Frontal cortex (tissue), 3 donors: ENCODE measurements at regions not wholly inside any gene's neighbourhood (a gene's known extent, or its start where the extent isn't known, plus 50 kb on each side); places are given as distances from the start of the nearest gene placed in this dataset.

Experiments
- DNase-seq, 2 donors: peaks; one replicate each; pipeline ENCODE4 v3.0.0; 2012; ENCODE audit warnings: low spot score in 2 of 2
- FAIRE-seq: peaks from 2 replicates; lab custom pipeline; 2012; peaks lifted over from hg19 to GRCh38; lab: Jason Lieb, UNC
- donor health status: control.
- donor health status: control.
- donor health status: control.

- no peak for FAIRE-seq
Measured at GRCh38 chr13:37413161-37413560, 185.4 kb downstream of the POSTN start.

GRCh38 chr13:37412241-37412921, 186.2 kb downstream of the POSTN start:
- FAIRE-seq (no peak), DNase-seq (no peak)

More at GRCh38 chr13:37413161-37413560, 185.4 kb downstream of the POSTN start:
- DNase-seq = no peak

- DNase-seq = no peak
- FAIRE-seq = no peak
Measured at GRCh38 chr13:37410316-37410715, 188.3 kb downstream of the POSTN start.

- FAIRE-seq = no peak
- no peak for DNase-seq
Measured at GRCh38 chr13:37409756-37410155, 188.8 kb downstream of the POSTN start.

GRCh38 chr13:37407156-37407555, 191.4 kb downstream of the POSTN start:
- FAIRE-seq (no peak), DNase-seq (no peak)

- FAIRE-seq (no peak), DNase-seq (no peak)
Measured at GRCh38 chr13:37406031-37406430, 192.5 kb downstream of the POSTN start.

- DNase-seq = no peak
Measured at GRCh38 chr13:37403776-37404527, 194.6 kb downstream of the POSTN start.

GRCh38 chr13:37401721-37402120, 196.8 kb downstream of the POSTN start:
- DNase-seq (no peak), FAIRE-seq (no peak)

More at GRCh38 chr13:37403776-37404527, 194.6 kb downstream of the POSTN start:
- FAIRE-seq = no peak

- FAIRE-seq (no peak), DNase-seq (no peak)
Measured at GRCh38 chr13:37397535-37397934, 201.0 kb downstream of the POSTN start.

- no peak for DNase-seq
- FAIRE-seq = no peak
Measured at GRCh38 chr13:37395544-37395943, 203.0 kb downstream of the POSTN start.

GRCh38 chr13:37392389-37392788, 206.2 kb downstream of the POSTN start:
- no peak for FAIRE-seq
- DNase-seq = no peak

- DNase-seq (no peak), FAIRE-seq (no peak)
Measured at GRCh38 chr13:37390735-37391134, 207.8 kb downstream of the POSTN start.

GRCh38 chr13:37385956-37386670, 212.5 kb downstream of the POSTN start:
- FAIRE-seq (no peak), DNase-seq (no peak)

GRCh38 chr13:37385248-37385647, 213.3 kb downstream of the POSTN start:
- no peak for DNase-seq
- no peak for FAIRE-seq

- DNase-seq (no peak), FAIRE-seq (no peak)
Measured at GRCh38 chr13:37383856-37384370, 214.7 kb downstream of the POSTN start.

GRCh38 chr13:37383046-37383445, 215.5 kb downstream of the POSTN start:
- DNase-seq = no peak
- no peak for FAIRE-seq

- FAIRE-seq (no peak), DNase-seq (no peak)
Measured at GRCh38 chr13:37382146-37382545, 216.4 kb downstream of the POSTN start.

GRCh38 chr13:37381502-37381901, 217.1 kb downstream of the POSTN start:
- FAIRE-seq (no peak), DNase-seq (no peak)

GRCh38 chr13:37379841-37380240, 218.7 kb downstream of the POSTN start:
- DNase-seq (no peak), FAIRE-seq (no peak)

GRCh38 chr13:37375724-37376123, 222.8 kb downstream of the POSTN start:
- no peak for FAIRE-seq
- no peak for DNase-seq

- DNase-seq (no peak), FAIRE-seq (no peak)
Measured at GRCh38 chr13:37375071-37375470, 223.5 kb downstream of the POSTN start.
